ENCODE measurements at regions not wholly inside any gene's neighbourhood (a gene's known extent, or its start where the extent isn't known, plus 50 kb on each side); places are given as distances from the start of the nearest gene placed in this dataset.

GRCh38 chr5:42001673-42002072, 76.6 kb downstream of the FBXO4 start:
- TF ChIP-seq EZH2 (IDR thresholded peaks at IDR 0.05; ENCODE audit: borderline replicate concordance, low read depth, low read length, severe bottlenecking) (no peak), CTCF (IDR thresholded peaks at IDR 0.05; ENCODE audit: borderline replicate concordance, extremely low read depth, low read length, poor library complexity, severe bottlenecking) (no peak)
